GM06990 (cell line): ENCODE measurements at regions not wholly inside any gene's neighbourhood (a gene's known extent, or its start where the extent isn't known, plus 50 kb on each side); places are given as distances from the start of the nearest gene placed in this dataset.

ENCODE experiments used
- DNase-seq: peaks from one replicate; pipeline ENCODE4 v3.0.0-alpha.2; 2011; ENCODE audit not compliant: insufficient read length; ENCODE audit errors: extremely low read depth
- H3K27me3 ChIP-seq: replicated peaks from 2 replicates; pipeline ENCODE4 v1.6.0; 2011; ENCODE audit warnings: low read length; ENCODE audit not compliant: control insufficient read depth, insufficient read depth
- H3K36me3 ChIP-seq: 2 replicates; pipeline ENCODE4 v1.5.1; 2011; ENCODE audit warnings: low read length; ENCODE audit not compliant: control insufficient read depth, insufficient read depth
- H3K4me3 ChIP-seq: replicated peaks from 2 replicates; pipeline ENCODE4 v1.5.1; 2011; ENCODE audit warnings: low read depth, mild to moderate bottlenecking, control low read depth, low read length
- CTCF ChIP-seq: IDR thresholded peaks from 2 replicates; pipeline ENCODE4 v1.5.1; 2011; ENCODE audit warnings: low read length, control low read depth, mild to moderate bottlenecking, inconsistent platforms; ENCODE audit not compliant: insufficient read depth, poor library complexity, severe bottlenecking

GRCh38 chr3:193996221-193996620 lies 139.7 kb upstream of the HES1 start:
- Histone ChIP-seq H3K36me3 (no peaks in the 10 kb centered on the region), H3K27me3 (no peaks in the 10 kb centered on the region), H3K4me3 (no peak overlapping the region)
- no peak for DNase-seq
- TF ChIP-seq CTCF, result no peak

- DNase-seq, result no peak
- no peaks in the 10 kb centered on the region for H3K36me3 ChIP-seq
- TF ChIP-seq CTCF, result no peak
- H3K4me3 ChIP-seq, result no peak overlapping the region
- no peaks in the 10 kb centered on the region for H3K27me3 ChIP-seq
These were observed 139.3 kb upstream of the HES1 start for GRCh38 chr3:193996641-193997089.

GRCh38 chr3:193997228-193998122 lies 138.5 kb upstream of the HES1 start:
- DNase-seq, result no peak
- H3K4me3 ChIP-seq, result no peak overlapping the region
- no peaks in the 10 kb centered on the region for H3K36me3 ChIP-seq

GRCh38 chr3:193998123-193998448 lies 137.9 kb upstream of the HES1 start:
- H3K27me3 ChIP-seq, result no peaks in the 10 kb centered on the region
- DNase-seq, result no peak
- no peaks in the 10 kb centered on the region for H3K36me3 ChIP-seq
- H3K4me3 ChIP-seq, result no peak overlapping the region
- no peak for TF ChIP-seq CTCF

More at GRCh38 chr3:193997228-193998122, 138.5 kb upstream of the HES1 start:
- no peak for TF ChIP-seq CTCF
- H3K27me3 ChIP-seq, result no peaks in the 10 kb centered on the region

GRCh38 chr3:193998628-193999195 lies 137.2 kb upstream of the HES1 start:
- Histone ChIP-seq H3K27me3 (no peaks in the 10 kb centered on the region), H3K36me3 (no peaks in the 10 kb centered on the region), H3K4me3 (no peak overlapping the region)
- DNase-seq, result no peak
- no peak for TF ChIP-seq CTCF
